Loucy (cell line): ENCODE measurements at regions not wholly inside any gene's neighbourhood (a gene's known extent, or its start where the extent isn't known, plus 50 kb on each side); places are given as distances from the start of the nearest gene placed in this dataset.

ENCODE experiments used
- H2AFZ ChIP-seq: fragments of 200-600 bp; sonication (generic); 2 replicates; pipeline ENCODE4 v1.6.0; 2016; ENCODE audit warnings: antibody characterized with exemption, mild to moderate bottlenecking, low read length, moderate library complexity
- H3F3A ChIP-seq: fragments of 200-600 bp; 2 replicates; pipeline ENCODE4 v1.6.0; 2016; ENCODE audit warnings: antibody characterized with exemption, low read depth, mild to moderate bottlenecking
- H3K27me3 ChIP-seq: fragments of 200-600 bp; sonication (generic); 2 replicates; pipeline ENCODE4 v1.6.1; 2014; ENCODE audit warnings: low read length, mild to moderate bottlenecking; ENCODE audit not compliant: insufficient read depth, poor library complexity, severe bottlenecking
- H3K36me3 ChIP-seq: fragments of 200-600 bp; sonication (generic); 2 replicates; pipeline ENCODE4 v1.6.1; 2016; ENCODE audit warnings: low read length; ENCODE audit not compliant: insufficient read depth
- H3K4me1 ChIP-seq: fragments of 200-600 bp; sonication (generic); 2 replicates; pipeline ENCODE4 v1.5.1; 2014; ENCODE audit warnings: low read length, mild to moderate bottlenecking; ENCODE audit not compliant: insufficient read depth, poor library complexity, severe bottlenecking
- H3K4me2 ChIP-seq: fragments of 200-600 bp; sonication (generic); 2 replicates; pipeline ENCODE4 v1.6.0; 2014; ENCODE audit warnings: antibody characterized with exemption, low read length, low read depth, mild to moderate bottlenecking; ENCODE audit not compliant: poor library complexity, severe bottlenecking
- H3K4me3 ChIP-seq: fragments of 200-600 bp; sonication (generic); 2 replicates; pipeline ENCODE4 v1.5.1; 2014; ENCODE audit warnings: low read length, mild to moderate bottlenecking, mixed read lengths; ENCODE audit not compliant: poor library complexity, severe bottlenecking
- H3K79me2 ChIP-seq: fragments of 200-600 bp; sonication (generic); 2 replicates; pipeline ENCODE4 v1.6.1; 2014; ENCODE audit warnings: low read length; ENCODE audit not compliant: insufficient read depth
- H3K9ac ChIP-seq: fragments of 200-600 bp; sonication (generic); 2 replicates; pipeline ENCODE4 v1.6.0; 2014; ENCODE audit warnings: mild to moderate bottlenecking, low read depth, low read length, moderate library complexity; ENCODE audit not compliant: poor library complexity, severe bottlenecking
- H3K9me2 ChIP-seq: fragments of 200-600 bp; sonication (generic); replicated peaks from 2 replicates; pipeline ENCODE4 v1.6.1; 2016; ENCODE audit warnings: low read depth, low read length, mixed read lengths
- H3K9me3 ChIP-seq: fragments of 200-600 bp; sonication (generic); 2 replicates; pipeline ENCODE4 v1.6.1; 2014; ENCODE audit warnings: mild to moderate bottlenecking, antibody characterized with exemption, low read length, low read depth; ENCODE audit not compliant: insufficient read depth
- H4K20me1 ChIP-seq: fragments of 200-600 bp; sonication (generic); 2 replicates; pipeline ENCODE4 v1.6.0; 2014; ENCODE audit warnings: antibody characterized with exemption, low read length, mild to moderate bottlenecking; ENCODE audit not compliant: insufficient read depth, poor library complexity, severe bottlenecking
- EZH2phosphoT487 ChIP-seq: fragments of 200-600 bp; IDR thresholded peaks from 2 replicates; pipeline ENCODE4 v1.6.1; 2018; ENCODE audit warnings: antibody characterized with exemption, mild to moderate bottlenecking, moderate library complexity, borderline replicate concordance
- TF ChIP-seq, protein P1 (sequence below): fragments of 200-600 bp; sonication (generic); conservative IDR thresholded peaks from 2 replicates; pipeline ENCODE4 v1.5.1; 2014; ENCODE audit warnings: mild to moderate bottlenecking, antibody characterized with exemption, low read length

DNA sequence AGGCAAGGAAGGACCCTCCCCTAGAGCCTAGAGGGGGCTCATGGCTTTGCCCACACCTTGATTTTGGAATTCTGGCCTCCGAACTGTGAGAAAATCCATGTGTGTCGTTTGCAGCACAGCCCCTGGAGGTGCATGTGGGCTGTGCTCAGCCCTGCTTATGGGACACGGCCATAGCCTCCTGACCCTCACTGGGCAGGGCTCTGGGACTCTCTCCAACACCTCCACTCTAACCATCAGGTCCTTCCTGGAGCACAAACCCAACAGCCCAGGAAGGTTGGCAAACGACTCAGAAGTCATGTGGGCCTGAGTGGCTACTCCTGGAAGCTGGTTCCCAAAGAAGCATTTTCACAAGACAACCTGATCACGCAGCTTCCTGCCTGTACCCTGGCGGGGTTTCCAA, 144.1 kb downstream of the CTTN start:
- Histone ChIP-seq H3K4me1 (no peaks in the 10 kb centered on the region), H3K4me2 (no peak overlapping the region), H3K36me3 (no peaks in the 10 kb centered on the region), H4K20me1 (no peaks in the 10 kb centered on the region), H2AFZ (no peak overlapping the region), H3K9me2 (no peaks in the 10 kb centered on the region), H3K27me3 (no peaks in the 10 kb centered on the region), H3K9ac (no peak overlapping the region), H3K9me3 (peaks cover 13% of the 10 kb centered on the region; the same call in 1 of the 2 replicates), H3F3A (no peaks in the 10 kb centered on the region), H3K79me2 (no peaks in the 10 kb centered on the region), H3K4me3 (no peak overlapping the region)
- TF ChIP-seq, protein P1, sequence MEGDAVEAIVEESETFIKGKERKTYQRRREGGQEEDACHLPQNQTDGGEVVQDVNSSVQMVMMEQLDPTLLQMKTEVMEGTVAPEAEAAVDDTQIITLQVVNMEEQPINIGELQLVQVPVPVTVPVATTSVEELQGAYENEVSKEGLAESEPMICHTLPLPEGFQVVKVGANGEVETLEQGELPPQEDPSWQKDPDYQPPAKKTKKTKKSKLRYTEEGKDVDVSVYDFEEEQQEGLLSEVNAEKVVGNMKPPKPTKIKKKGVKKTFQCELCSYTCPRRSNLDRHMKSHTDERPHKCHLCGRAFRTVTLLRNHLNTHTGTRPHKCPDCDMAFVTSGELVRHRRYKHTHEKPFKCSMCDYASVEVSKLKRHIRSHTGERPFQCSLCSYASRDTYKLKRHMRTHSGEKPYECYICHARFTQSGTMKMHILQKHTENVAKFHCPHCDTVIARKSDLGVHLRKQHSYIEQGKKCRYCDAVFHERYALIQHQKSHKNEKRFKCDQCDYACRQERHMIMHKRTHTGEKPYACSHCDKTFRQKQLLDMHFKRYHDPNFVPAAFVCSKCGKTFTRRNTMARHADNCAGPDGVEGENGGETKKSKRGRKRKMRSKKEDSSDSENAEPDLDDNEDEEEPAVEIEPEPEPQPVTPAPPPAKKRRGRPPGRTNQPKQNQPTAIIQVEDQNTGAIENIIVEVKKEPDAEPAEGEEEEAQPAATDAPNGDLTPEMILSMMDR, result no peak
- TF ChIP-seq EZH2phosphoT487, result no peak

DNA sequence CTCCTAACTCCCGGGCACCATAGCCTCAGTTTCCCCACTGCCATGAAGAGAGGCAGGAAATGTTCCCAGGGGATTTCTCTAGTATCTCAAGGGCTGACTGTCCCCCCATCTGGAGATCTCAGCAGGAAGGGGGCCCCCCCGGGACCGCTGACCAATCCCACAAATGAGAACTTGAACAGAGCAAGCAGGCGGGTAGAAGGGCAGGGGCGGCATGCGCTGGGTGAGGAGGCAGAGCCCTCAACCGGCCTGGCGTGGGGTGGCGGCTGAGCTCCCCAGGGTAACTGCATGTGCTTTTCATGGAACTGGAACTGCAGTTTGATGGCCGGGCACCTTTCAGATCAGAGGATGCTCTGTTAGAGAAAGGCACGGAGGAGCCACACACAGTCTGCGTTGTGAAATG, 144.5 kb downstream of the CTTN start:
- no peak overlapping the region for H2AFZ ChIP-seq
- H3F3A ChIP-seq, result no peaks in the 10 kb centered on the region
- no peak overlapping the region for H3K4me2 ChIP-seq
- H3K79me2 ChIP-seq, result no peaks in the 10 kb centered on the region
- H4K20me1 ChIP-seq, result no peaks in the 10 kb centered on the region
- H3K4me3 ChIP-seq, result no peak overlapping the region
- no peak overlapping the region for H3K9ac ChIP-seq
- peaks cover 10% of the 10 kb centered on the region; the same call in 1 of the 2 replicates for H3K9me3 ChIP-seq
- H3K4me1 ChIP-seq, result no peaks in the 10 kb centered on the region
- no peaks in the 10 kb centered on the region for H3K9me2 ChIP-seq
- no peaks in the 10 kb centered on the region for H3K36me3 ChIP-seq
- no peaks in the 10 kb centered on the region for H3K27me3 ChIP-seq
- TF ChIP-seq, protein P1, result no peak
- TF ChIP-seq EZH2phosphoT487, result no peak

DNA sequence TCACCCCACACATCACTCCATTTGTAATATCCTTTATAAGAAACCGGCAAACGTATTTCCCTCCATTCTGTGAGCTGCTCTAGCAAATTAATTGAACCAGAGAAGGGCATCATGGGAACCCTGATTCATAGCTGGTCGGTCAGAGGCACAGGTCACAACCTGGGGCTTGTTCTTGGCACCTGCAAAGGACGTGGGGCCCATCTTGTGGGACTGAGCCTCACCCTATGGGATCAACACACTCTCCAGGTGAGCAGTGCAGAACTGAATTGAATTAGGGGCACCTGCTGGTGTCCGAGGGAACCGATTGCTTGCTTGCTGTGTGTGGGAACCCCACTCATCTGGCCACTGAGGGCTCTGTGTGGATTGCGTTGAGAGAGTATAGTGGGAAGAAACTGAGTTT, 145.3 kb downstream of the CTTN start:
- TF ChIP-seq EZH2phosphoT487, result no peak
- TF ChIP-seq, protein P1, result no peak
- H3K36me3 ChIP-seq, result no peaks in the 10 kb centered on the region

More for the DNA sequence above, 145.3 kb downstream of the CTTN start:
- Histone ChIP-seq H3F3A (no peaks in the 10 kb centered on the region), H3K9me3 (peaks cover 10% of the 10 kb centered on the region; the same call in 1 of the 2 replicates), H4K20me1 (no peaks in the 10 kb centered on the region), H3K4me2 (no peak overlapping the region), H3K79me2 (no peaks in the 10 kb centered on the region), H2AFZ (no peak overlapping the region), H3K9me2 (no peaks in the 10 kb centered on the region), H3K9ac (no peak overlapping the region), H3K4me1 (no peaks in the 10 kb centered on the region), H3K27me3 (no peaks in the 10 kb centered on the region), H3K4me3 (no peak overlapping the region)
